IgD-negative memory B cell (primary cell): ENCODE measurements at regions not wholly inside any gene's neighbourhood (a gene's known extent, or its start where the extent isn't known, plus 50 kb on each side); places are given as distances from the start of the nearest gene placed in this dataset.
A peak's percentile ranks its signal among the peaks of the same experiment; 100 is the strongest.

Experiments used
- H3K27ac Mint-ChIP-seq, 3 donors: one replicate each; pipeline ENCODE4 v1.8.0; 2020 to 2022; ENCODE audit warnings: mild to moderate bottlenecking in 3 of 3, mixed read lengths in 3 of 3, moderate library complexity in 1 of 3
- H3K27me3 Mint-ChIP-seq: one replicate; pipeline ENCODE4 v1.8.0; 2021; ENCODE audit warnings: mixed read lengths
- H3K36me3 Mint-ChIP-seq: one replicate; pipeline ENCODE4 v1.8.0; 2020; ENCODE audit warnings: mild to moderate bottlenecking, mixed read lengths
- H3K4me1 Mint-ChIP-seq, 3 donors: one replicate each; pipeline ENCODE4 v1.8.0; 2020 to 2022; ENCODE audit warnings: mixed read lengths in 3 of 3, mild to moderate bottlenecking in 1 of 3
- H3K4me3 Mint-ChIP-seq, 4 donors: one replicate each; pipeline ENCODE4 v1.8.0; 2020 to 2022; ENCODE audit warnings: mild to moderate bottlenecking in 4 of 4, mixed read lengths in 4 of 4, moderate library complexity in 3 of 4
- H3K9me3 Mint-ChIP-seq, 3 donors: one replicate each; pipeline ENCODE4 v1.8.0; 2020 to 2021; ENCODE audit warnings: mixed read lengths in 3 of 3, mild to moderate bottlenecking in 1 of 3

DNA sequence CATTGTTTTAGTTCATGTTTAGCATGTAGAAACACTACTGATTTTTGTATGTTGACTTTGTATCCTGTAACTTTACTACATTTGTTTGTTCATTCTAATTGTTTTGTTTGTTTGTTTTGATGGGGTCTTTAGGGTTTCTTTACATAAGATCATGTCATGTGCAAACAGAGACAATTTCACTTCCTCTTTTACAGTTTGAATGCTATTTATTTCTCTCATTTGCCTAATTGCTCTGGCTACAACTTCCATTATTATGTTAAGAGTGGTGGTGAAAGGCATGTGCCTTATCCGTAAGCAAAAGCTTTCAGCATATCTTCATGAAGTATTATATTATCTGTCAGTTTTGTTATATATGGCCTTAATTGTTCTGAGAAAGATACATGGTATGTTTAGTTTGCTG lies 571.1 kb downstream of the PCDH7 start:
- H3K27me3 Mint-ChIP-seq: no peaks in the 10 kb centered on the region

DNA sequence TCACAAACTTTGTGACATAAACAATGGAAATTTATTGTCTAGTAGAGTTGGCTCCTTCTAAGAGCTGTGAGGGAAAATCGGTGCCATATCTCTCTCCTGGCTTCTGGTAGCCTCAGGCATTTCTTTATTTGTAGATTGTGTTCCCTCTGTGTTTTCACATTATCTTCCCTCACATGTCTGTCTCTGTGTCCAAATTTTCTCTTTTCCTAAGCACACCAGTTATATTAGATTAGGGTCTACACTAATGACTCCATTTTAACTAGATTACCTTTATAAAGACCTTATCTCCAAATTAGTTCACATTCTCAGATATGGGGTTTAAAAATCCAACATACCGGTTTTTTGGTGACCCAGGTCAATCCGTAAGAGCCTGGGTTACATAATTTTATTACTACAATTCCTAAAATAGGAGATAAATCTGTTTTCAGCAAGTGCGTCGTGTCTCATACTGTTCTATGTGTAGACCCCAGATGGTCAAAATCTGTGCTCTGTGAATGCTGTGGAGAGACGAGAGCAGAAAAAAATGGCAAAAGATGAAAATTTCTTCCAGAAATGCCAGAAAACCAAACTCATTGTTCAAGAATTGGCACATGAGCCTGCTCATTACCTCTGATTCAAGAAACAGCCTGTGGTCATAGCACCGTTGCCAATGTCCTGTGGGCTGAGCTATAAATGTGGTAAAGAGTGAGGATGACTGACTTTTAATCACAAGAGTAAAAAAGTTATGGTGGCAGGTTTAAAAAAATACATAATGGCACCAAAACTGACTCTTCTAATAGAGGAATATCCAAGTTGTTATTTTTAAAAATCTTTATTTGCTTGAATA lies 574.7 kb downstream of the PCDH7 start:
- Mint-ChIP-seq H3K9me3 (peaks cover 3 to 10% (median 6%) of the 10 kb centered on the region in 3 donors), H3K27ac (no peak overlapping the region), H3K27me3 (no peaks in the 10 kb centered on the region), H3K36me3 (no peaks in the 10 kb centered on the region), H3K4me3 (no peak overlapping the region), H3K4me1 (peaks cover 9 to 17% (median 13%) of the 10 kb centered on the region in 3 donors)

More for the DNA sequence above, 571.1 kb downstream of the PCDH7 start:
- H3K9me3 Mint-ChIP-seq: peaks cover 3 to 10% (median 10%) of the 10 kb centered on the region in 3 donors
- H3K27ac Mint-ChIP-seq: no peak overlapping the region
- H3K36me3 Mint-ChIP-seq: no peaks in the 10 kb centered on the region
- peak overlapping the region in 1 of 4 donors; percentile 30 for H3K4me3 Mint-ChIP-seq
- peaks cover 9 to 17% (median 13%) of the 10 kb centered on the region in 3 donors for H3K4me1 Mint-ChIP-seq

DNA sequence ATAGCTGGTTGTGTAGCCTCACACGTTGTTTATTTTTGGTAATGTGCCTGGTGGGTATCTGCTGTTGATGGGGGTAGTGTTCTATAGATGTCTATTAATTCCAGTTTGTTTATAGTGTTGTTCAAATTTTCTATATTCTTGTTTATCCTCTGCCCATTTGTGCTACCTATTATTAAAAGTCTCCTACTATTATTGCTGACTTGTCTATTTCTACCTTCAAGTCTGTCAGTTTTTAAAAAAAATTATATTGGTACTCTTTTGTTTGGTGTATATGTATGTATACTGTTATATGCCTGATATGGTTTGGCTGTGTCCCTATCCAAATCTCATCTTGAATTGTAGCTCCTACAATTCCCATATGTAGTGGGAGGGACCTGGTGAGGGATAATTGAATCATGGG lies 578.6 kb downstream of the PCDH7 start:
- Mint-ChIP-seq H3K27ac (no peak overlapping the region), H3K27me3 (no peaks in the 10 kb centered on the region), H3K36me3 (no peaks in the 10 kb centered on the region)

DNA sequence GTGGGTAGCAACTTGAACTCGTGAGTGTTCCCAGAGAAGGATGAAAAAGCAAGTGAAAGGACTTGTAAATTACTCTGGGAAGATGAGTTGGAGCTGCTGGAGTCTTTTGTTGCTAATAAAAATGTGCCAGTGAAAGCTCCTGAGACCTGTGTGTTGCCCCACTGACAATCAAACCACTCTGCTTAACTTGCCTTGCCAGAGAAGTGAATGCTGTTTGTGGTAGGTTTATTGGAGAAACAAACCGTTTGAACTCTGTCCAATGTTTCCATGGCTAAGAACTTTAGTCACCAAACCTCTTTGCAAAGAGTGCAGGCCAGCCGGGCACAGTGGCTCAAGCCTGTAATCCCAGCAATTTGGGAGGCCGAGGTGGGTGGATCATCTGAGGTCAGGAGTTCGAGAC lies 586.9 kb downstream of the PCDH7 start:
- no peak overlapping the region for H3K27ac Mint-ChIP-seq
- no peaks in the 10 kb centered on the region for H3K36me3 Mint-ChIP-seq
- H3K9me3 Mint-ChIP-seq: peaks cover 5 to 19% (median 6%) of the 10 kb centered on the region in 3 donors
- H3K27me3 Mint-ChIP-seq: no peaks in the 10 kb centered on the region
- H3K4me3 Mint-ChIP-seq: no peak overlapping the region
- peaks cover 0 to 2% (median 0%) of the 10 kb centered on the region in 3 donors for H3K4me1 Mint-ChIP-seq

More for the DNA sequence above, 578.6 kb downstream of the PCDH7 start:
- Mint-ChIP-seq H3K4me3 (no peak overlapping the region), H3K9me3 (peaks cover 0 to 8% (median 3%) of the 10 kb centered on the region in 3 donors), H3K4me1 (peaks cover 0 to 2% (median 0%) of the 10 kb centered on the region in 3 donors)

DNA sequence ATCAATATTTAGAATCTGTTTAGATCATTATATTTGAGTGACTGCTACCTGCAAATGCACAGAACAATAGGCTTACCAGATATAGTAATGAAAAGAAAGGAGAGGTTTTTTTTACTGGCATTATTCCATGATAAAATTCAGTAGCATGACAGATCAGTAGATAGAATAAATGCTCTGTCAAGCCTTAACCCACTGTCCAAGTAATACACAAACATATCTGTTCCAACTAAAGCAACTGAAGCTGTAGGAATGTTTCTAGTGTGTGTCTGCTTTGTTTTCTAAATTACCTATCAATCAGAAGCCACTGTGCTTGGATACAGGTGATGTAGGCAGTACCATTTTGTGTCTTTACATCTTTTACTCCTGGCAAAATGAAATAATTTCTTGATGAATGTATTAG lies 604.6 kb downstream of the PCDH7 start:
- Mint-ChIP-seq H3K36me3 (no peaks in the 10 kb centered on the region), H3K4me1 (no peaks in the 10 kb centered on the region), H3K9me3 (peaks cover 1 to 4% (median 3%) of the 10 kb centered on the region in 3 donors), H3K4me3 (no peak overlapping the region), H3K27me3 (no peaks in the 10 kb centered on the region), H3K27ac (no peak overlapping the region)

DNA sequence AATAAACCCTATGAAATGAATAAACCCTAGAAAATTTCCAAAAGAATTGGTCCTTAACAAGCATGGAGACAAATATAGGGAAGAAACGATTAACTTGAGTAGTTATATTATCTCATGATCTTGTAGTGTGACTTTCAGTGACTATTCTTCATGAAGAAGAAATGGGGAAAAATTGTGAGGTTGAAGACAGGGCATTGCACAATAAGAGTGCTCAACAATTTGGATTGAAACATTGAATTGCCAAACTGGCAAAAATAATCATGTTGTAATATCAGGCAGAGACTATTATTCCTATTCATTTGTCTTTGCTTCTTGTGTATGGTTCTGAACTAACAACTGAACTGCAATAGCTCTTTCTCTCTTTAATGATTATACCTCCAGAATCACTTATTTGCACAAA lies 605.1 kb downstream of the PCDH7 start:
- H3K4me3 Mint-ChIP-seq: no peak overlapping the region

DNA sequence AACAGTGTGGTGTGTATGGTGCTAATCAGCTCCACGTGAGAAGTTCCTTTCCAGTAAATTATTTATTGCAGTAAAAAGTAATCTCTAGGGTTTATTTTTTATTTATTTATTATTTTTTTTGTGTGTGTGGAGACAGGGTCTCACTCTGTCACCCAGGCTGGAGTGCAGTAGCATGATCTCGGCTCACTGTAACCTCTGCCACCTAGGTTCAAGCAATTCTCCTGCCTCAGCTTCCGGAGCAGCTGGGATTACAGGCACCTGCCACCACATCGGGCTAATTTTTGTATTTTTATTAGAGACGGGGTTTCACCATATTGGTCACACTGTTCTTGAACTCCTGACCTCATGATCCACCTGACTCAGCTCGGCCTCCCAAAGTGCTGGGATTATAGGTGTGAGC lies 606.9 kb downstream of the PCDH7 start:
- Mint-ChIP-seq H3K27ac (no peak overlapping the region), H3K27me3 (no peaks in the 10 kb centered on the region), H3K36me3 (no peaks in the 10 kb centered on the region), H3K4me3 (no peak overlapping the region), H3K4me1 (no peaks in the 10 kb centered on the region), H3K9me3 (peaks cover 2 to 3% (median 3%) of the 10 kb centered on the region in 3 donors)

More for the DNA sequence above, 605.1 kb downstream of the PCDH7 start:
- H3K9me3 Mint-ChIP-seq: peaks cover 1 to 4% (median 3%) of the 10 kb centered on the region in 3 donors
- H3K4me1 Mint-ChIP-seq: no peaks in the 10 kb centered on the region
- H3K27me3 Mint-ChIP-seq: no peaks in the 10 kb centered on the region
- no peak overlapping the region for H3K27ac Mint-ChIP-seq
- H3K36me3 Mint-ChIP-seq: no peaks in the 10 kb centered on the region

DNA sequence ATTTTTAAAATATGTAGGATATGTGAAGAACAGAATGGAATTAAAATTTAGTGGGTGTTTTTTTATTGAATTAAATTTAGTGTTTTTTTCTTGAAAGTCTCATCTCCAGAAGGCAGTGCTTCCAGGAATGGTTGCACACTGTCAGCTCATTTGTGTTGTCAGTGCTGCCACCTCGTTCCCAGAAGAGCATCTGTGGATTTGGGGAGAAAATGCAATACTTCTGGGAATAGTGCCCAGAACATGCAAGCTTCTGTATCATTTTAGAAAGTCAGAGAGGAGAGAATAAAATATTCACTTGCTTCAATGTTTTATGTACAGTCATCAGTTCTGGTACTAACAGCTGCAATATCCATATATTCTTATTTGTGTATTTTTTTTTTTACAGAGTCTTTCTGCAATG lies 608.8 kb downstream of the PCDH7 start:
- H3K9me3 Mint-ChIP-seq: peaks cover 2 to 3% (median 3%) of the 10 kb centered on the region in 3 donors
- H3K4me1 Mint-ChIP-seq: no peaks in the 10 kb centered on the region
- H3K27me3 Mint-ChIP-seq: no peaks in the 10 kb centered on the region
- no peak overlapping the region for H3K4me3 Mint-ChIP-seq
- no peak overlapping the region for H3K27ac Mint-ChIP-seq
- H3K36me3 Mint-ChIP-seq: no peaks in the 10 kb centered on the region

DNA sequence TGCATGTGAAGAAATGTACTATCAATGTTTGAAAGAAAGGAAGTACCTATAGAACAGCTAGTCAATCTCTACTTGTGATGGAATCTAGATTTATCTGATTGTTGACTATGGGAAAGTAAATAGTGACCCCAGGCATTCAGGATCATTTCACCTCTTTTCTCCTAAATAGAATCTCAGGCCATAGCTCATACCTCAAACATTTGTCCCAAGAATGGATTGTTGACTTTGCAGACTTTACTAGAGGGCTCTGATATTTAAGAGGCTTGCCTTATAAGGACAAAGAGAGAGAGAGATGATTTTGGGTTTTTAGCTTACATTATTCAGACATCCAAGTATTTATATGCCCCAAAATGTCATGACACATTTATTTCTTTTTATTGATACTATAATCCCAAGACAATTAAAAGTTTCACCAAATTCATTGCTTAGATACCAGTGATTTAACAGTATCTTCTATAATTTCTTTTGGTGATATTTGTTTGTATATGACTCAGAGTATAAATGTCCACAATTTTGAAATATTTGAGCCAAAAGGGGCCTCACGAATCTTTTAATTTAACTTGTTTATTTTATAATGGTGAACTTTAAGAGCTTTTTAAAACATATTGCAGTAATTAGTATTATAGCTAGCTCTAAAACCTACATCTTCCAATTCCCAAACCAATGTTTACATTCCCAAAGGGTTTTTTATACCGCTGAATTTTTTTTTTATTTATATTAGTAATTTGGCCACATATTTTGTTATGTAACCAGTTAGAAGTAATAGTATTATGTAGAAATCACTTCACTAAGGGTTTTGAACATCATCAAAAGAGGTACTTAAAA lies 614.1 kb downstream of the PCDH7 start:
- no peaks in the 10 kb centered on the region for H3K36me3 Mint-ChIP-seq
- H3K9me3 Mint-ChIP-seq: peaks cover 0 to 2% (median 1%) of the 10 kb centered on the region in 3 donors
- H3K27me3 Mint-ChIP-seq: no peaks in the 10 kb centered on the region
- no peak overlapping the region for H3K4me3 Mint-ChIP-seq
- no peaks in the 10 kb centered on the region for H3K4me1 Mint-ChIP-seq
- H3K27ac Mint-ChIP-seq: no peak overlapping the region

DNA sequence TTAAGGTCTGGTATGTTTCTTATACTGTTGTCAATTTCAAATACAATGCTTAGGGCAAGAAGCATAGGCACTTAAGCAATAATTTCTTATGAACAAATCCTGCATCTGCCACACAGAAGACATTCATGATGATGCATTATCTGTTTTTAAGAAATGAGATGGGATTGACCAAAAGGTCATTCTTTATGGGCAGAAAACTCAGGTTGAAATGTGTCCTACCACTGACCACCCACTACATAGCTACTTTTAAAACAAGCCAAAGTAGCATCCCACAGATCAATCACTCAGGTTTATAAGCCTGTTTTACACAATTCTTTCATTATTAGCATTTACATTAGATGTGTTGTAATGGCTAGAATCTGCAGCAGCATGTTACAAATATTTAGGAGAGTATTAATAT lies 617.8 kb downstream of the PCDH7 start:
- H3K27ac Mint-ChIP-seq: no peak overlapping the region
- no peaks in the 10 kb centered on the region for H3K27me3 Mint-ChIP-seq
- no peaks in the 10 kb centered on the region for H3K36me3 Mint-ChIP-seq
- H3K4me3 Mint-ChIP-seq: no peak overlapping the region
- peaks cover 2 to 20% (median 3%) of the 10 kb centered on the region in 3 donors for H3K9me3 Mint-ChIP-seq
- no peaks in the 10 kb centered on the region for H3K4me1 Mint-ChIP-seq

DNA sequence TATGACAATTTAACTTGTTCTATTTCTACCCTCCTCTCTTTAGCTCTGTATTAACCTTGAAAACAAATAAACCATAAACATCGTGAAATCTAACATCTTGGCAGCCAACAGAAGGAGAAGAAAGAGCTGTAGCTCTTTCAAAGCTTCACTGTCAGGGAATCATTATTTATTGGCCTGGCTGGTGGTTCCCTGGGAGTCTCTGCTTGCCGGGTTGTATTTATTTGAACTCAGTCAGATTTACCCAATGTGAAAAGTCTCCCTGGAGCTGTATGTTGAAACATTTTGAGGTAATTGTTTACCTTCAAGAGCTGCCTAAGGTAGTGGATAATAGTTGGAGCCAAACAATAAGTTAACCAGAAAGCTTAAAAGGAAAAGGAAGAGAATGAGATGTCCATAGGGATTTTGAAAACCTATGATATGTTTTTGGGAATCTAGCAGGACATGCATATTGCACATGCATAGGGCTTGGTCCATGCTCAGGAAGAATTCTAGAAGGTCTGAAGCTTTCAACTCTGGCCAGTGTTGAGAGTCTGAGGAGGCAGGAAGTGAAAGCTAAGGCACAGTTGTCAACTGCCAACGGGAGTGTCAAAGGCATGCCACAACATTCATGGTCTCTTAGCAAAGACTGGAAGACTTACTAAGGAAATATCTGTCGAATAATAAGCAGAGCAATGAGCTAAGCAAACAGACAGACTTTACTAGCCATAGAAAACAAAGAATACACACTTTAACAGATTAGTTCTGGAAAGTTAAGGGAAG lies 621.6 kb downstream of the PCDH7 start:
- no peaks in the 10 kb centered on the region for H3K27me3 Mint-ChIP-seq
- H3K27ac Mint-ChIP-seq: no peak overlapping the region
- H3K9me3 Mint-ChIP-seq: peaks cover 2 to 21% (median 3%) of the 10 kb centered on the region in 3 donors
- H3K4me1 Mint-ChIP-seq: no peaks in the 10 kb centered on the region
- no peaks in the 10 kb centered on the region for H3K36me3 Mint-ChIP-seq
- no peak overlapping the region for H3K4me3 Mint-ChIP-seq

DNA sequence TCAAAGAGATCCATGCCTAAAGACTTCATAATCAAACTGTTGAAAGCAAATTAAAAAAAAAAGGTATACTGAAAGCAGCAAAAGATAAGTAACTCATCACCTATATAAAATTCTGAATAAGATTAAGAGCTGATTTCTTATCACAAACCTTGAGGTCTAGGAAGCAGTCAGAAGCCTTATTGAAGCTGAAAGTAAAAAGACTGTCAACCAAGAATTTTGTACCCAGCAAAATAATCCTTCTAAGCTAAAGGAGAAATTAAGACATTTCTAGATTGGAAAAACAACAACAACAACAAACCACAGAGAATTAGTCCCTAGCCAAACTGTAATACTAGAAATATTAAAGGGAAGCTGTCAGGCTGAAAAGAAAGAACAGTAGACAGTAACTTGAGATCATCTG lies 622.9 kb downstream of the PCDH7 start:
- H3K27me3 Mint-ChIP-seq: no peaks in the 10 kb centered on the region
- H3K27ac Mint-ChIP-seq: no peak overlapping the region
- no peaks in the 10 kb centered on the region for H3K4me1 Mint-ChIP-seq
- no peaks in the 10 kb centered on the region for H3K36me3 Mint-ChIP-seq
- H3K4me3 Mint-ChIP-seq: no peak overlapping the region
- peaks cover 2 to 21% (median 3%) of the 10 kb centered on the region in 3 donors for H3K9me3 Mint-ChIP-seq

DNA sequence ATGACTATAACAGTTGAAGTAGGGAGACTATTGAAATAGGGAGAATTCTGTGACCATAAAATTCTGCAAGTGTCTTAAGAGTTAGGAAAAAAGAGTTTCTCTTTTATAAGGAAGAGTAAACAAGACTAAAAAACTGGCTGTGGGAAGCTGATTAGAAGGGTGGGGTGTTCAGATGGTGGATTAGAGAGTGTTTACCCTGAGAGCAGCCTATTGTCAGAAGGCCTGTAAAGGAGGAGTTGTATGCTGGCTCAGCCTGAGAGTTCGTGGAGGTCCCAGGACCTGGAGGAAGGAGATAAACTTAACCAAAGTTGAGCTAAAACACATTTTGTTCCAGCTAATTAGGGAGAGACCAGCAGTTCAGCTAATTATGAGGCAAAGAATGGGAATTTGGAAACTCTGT lies 629.7 kb downstream of the PCDH7 start:
- H3K27me3 Mint-ChIP-seq: no peaks in the 10 kb centered on the region
- no peak overlapping the region for H3K27ac Mint-ChIP-seq
- peaks cover 2 to 3% (median 3%) of the 10 kb centered on the region in 3 donors for H3K9me3 Mint-ChIP-seq

DNA sequence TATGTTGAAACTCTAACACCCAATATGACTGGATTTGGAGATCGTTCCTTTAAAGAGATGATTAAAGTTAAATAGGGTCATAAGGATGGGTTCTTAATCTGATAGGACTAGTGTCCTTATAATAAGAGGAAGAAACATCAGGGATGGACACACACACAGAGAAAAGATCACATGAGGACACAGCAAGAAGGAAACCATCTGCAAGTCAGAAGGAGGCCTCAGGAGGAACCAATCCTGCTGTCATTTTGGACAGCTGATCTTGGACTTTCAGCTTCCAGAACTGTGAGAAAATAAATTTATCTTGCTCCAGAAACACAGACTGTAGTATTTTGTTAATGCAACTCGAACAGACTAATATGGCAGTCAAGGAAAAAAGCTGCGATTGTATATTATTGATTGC lies 631.5 kb downstream of the PCDH7 start:
- no peak overlapping the region for H3K27ac Mint-ChIP-seq
- H3K9me3 Mint-ChIP-seq: peaks cover 2 to 3% (median 3%) of the 10 kb centered on the region in 3 donors
- H3K27me3 Mint-ChIP-seq: no peaks in the 10 kb centered on the region
- H3K4me3 Mint-ChIP-seq: no peak overlapping the region
- no peaks in the 10 kb centered on the region for H3K36me3 Mint-ChIP-seq
- no peaks in the 10 kb centered on the region for H3K4me1 Mint-ChIP-seq

More for the DNA sequence above, 629.7 kb downstream of the PCDH7 start:
- Mint-ChIP-seq H3K4me3 (no peak overlapping the region), H3K4me1 (no peaks in the 10 kb centered on the region), H3K36me3 (no peaks in the 10 kb centered on the region)

DNA sequence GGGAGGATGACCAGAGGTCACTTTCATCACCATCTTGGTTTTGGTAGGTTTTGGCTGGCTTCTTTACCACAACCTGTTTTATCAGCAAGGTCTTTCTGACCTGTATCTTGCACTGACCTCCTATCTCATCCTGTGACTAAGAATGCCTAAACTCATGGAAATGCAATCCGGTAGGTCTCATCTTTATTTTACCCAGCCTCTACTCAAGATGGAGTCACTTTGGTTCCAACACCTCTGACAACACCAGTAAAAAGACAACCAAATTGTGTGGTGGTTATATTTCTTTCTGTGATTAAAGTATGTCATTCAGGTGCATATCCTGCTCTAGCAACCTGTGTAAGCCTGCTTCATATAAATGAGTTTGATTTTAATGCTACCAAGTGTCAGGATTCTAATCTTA lies 636.7 kb downstream of the PCDH7 start:
- Mint-ChIP-seq H3K4me1 (no peaks in the 10 kb centered on the region), H3K9me3 (peaks cover 0 to 5% (median 2%) of the 10 kb centered on the region in 3 donors), H3K27ac (no peak overlapping the region), H3K4me3 (no peak overlapping the region), H3K36me3 (no peaks in the 10 kb centered on the region), H3K27me3 (no peaks in the 10 kb centered on the region)
